ENCODE measurements at regions not wholly inside any gene's neighbourhood (a gene's known extent, or its start where the extent isn't known, plus 50 kb on each side); places are given as distances from the start of the nearest gene placed in this dataset.

DNA sequence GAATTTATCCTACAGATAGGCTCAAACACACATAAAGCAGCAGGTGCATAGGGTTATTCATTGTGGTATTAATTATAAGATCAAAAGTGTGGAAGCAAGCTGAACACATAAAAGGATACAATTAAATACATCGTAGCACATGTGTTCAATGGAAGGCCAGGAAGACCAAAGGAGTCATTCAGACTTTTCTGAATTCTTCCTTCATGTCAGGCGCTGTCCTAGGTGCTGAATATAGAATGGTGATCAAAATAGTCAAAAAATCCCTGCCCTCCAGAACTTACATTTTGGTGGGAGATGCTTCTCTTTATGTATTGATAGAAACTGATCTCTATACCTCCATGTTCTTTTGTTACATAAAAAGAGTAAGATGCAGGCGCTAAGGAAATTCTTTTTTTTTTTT is 439.0 kb upstream of the ASIC2 start:
- no peak overlapping the region for H3K4me3 ChIP-seq (ENCODE audit: low read depth, low read length, poor library complexity, severe bottlenecking)
- H3K4me1 ChIP-seq (ENCODE audit: insufficient read depth, low read length, severe bottlenecking): no peaks in the 10 kb centered on the region
- H3K27me3 ChIP-seq (ENCODE audit: insufficient read depth, low read length): no peaks in the 10 kb centered on the region
- no peak overlapping the region for H3K4me2 ChIP-seq (ENCODE audit: low read length)
- no peak overlapping the region for H3K27ac ChIP-seq (ENCODE audit: low read depth, low read length, poor library complexity, severe bottlenecking)
- H3K36me3 ChIP-seq (ENCODE audit: insufficient read depth, low read length): no peaks in the 10 kb centered on the region
- H3K79me2 ChIP-seq (ENCODE audit: insufficient read depth, low read length): no peaks in the 10 kb centered on the region
- H3K9me3 ChIP-seq (ENCODE audit: low read length): no peaks in the 10 kb centered on the region
- no peak overlapping the region for H2AFZ ChIP-seq (ENCODE audit: low read length)
- H3F3A ChIP-seq (ENCODE audit: insufficient read depth, low read length): no peaks in the 10 kb centered on the region
- no peaks in the 10 kb centered on the region for H4K20me1 ChIP-seq (ENCODE audit: insufficient read depth, low read length)
- no peaks in the 10 kb centered on the region for H3K9me2 ChIP-seq (ENCODE audit: low read depth, low read length)
- no peak for TF ChIP-seq EZH2 (IDR thresholded peaks at IDR 0.05; ENCODE audit: borderline replicate concordance, low read length)
- TF ChIP-seq, protein P1, sequence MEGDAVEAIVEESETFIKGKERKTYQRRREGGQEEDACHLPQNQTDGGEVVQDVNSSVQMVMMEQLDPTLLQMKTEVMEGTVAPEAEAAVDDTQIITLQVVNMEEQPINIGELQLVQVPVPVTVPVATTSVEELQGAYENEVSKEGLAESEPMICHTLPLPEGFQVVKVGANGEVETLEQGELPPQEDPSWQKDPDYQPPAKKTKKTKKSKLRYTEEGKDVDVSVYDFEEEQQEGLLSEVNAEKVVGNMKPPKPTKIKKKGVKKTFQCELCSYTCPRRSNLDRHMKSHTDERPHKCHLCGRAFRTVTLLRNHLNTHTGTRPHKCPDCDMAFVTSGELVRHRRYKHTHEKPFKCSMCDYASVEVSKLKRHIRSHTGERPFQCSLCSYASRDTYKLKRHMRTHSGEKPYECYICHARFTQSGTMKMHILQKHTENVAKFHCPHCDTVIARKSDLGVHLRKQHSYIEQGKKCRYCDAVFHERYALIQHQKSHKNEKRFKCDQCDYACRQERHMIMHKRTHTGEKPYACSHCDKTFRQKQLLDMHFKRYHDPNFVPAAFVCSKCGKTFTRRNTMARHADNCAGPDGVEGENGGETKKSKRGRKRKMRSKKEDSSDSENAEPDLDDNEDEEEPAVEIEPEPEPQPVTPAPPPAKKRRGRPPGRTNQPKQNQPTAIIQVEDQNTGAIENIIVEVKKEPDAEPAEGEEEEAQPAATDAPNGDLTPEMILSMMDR (IDR thresholded peaks at IDR 0.05; ENCODE audit: low read length): no peak
- no peak overlapping the region for H3K9ac ChIP-seq (ENCODE audit: low read length)

GRCh38 chr17:33739714-33740113 is 446.6 kb upstream of the ASIC2 start:
- Histone ChIP-seq H3F3A (ENCODE audit: insufficient read depth, low read length) (no peaks in the 10 kb centered on the region), H3K79me2 (ENCODE audit: insufficient read depth, low read length) (no peaks in the 10 kb centered on the region), H3K27me3 (ENCODE audit: insufficient read depth, low read length) (no peaks in the 10 kb centered on the region), H3K4me3 (ENCODE audit: low read depth, low read length, poor library complexity, severe bottlenecking) (no peak overlapping the region), H3K27ac (ENCODE audit: low read depth, low read length, poor library complexity, severe bottlenecking) (no peak overlapping the region), H3K9me3 (ENCODE audit: low read length) (no peaks in the 10 kb centered on the region), H3K4me2 (ENCODE audit: low read length) (no peak overlapping the region), H2AFZ (ENCODE audit: low read length) (no peak overlapping the region), H3K9me2 (ENCODE audit: low read depth, low read length) (no peaks in the 10 kb centered on the region), H3K9ac (ENCODE audit: low read length) (no peak overlapping the region), H4K20me1 (ENCODE audit: insufficient read depth, low read length) (no peaks in the 10 kb centered on the region), H3K36me3 (ENCODE audit: insufficient read depth, low read length) (no peaks in the 10 kb centered on the region), H3K4me1 (ENCODE audit: insufficient read depth, low read length, severe bottlenecking) (no peaks in the 10 kb centered on the region)
- TF ChIP-seq, protein P1 (IDR thresholded peaks at IDR 0.05; ENCODE audit: low read length): no peak
- TF ChIP-seq EZH2 (IDR thresholded peaks at IDR 0.05; ENCODE audit: borderline replicate concordance, low read length): no peak

GRCh38 chr17:33745047-33745760 is 452.1 kb upstream of the ASIC2 start:
- no peaks in the 10 kb centered on the region for H3F3A ChIP-seq (ENCODE audit: insufficient read depth, low read length)
- TF ChIP-seq EZH2 (IDR thresholded peaks at IDR 0.05; ENCODE audit: borderline replicate concordance, low read length): no peak
- TF ChIP-seq, protein P1 (IDR thresholded peaks at IDR 0.05; ENCODE audit: low read length): no peak

More at GRCh38 chr17:33745047-33745760, 452.1 kb upstream of the ASIC2 start:
- Histone ChIP-seq H3K9me3 (ENCODE audit: low read length) (no peaks in the 10 kb centered on the region), H3K27me3 (ENCODE audit: insufficient read depth, low read length) (no peaks in the 10 kb centered on the region), H2AFZ (ENCODE audit: low read length) (no peak overlapping the region), H4K20me1 (ENCODE audit: insufficient read depth, low read length) (no peaks in the 10 kb centered on the region), H3K9ac (ENCODE audit: low read length) (no peak overlapping the region), H3K4me2 (ENCODE audit: low read length) (no peak overlapping the region), H3K4me1 (ENCODE audit: insufficient read depth, low read length, severe bottlenecking) (no peaks in the 10 kb centered on the region), H3K27ac (ENCODE audit: low read depth, low read length, poor library complexity, severe bottlenecking) (no peak overlapping the region), H3K79me2 (ENCODE audit: insufficient read depth, low read length) (no peaks in the 10 kb centered on the region), H3K4me3 (ENCODE audit: low read depth, low read length, poor library complexity, severe bottlenecking) (no peak overlapping the region), H3K36me3 (ENCODE audit: insufficient read depth, low read length) (no peaks in the 10 kb centered on the region), H3K9me2 (ENCODE audit: low read depth, low read length) (no peaks in the 10 kb centered on the region)
